Neural cell (in vitro differentiated cells): ENCODE measurements at regions not wholly inside any gene's neighbourhood (a gene's known extent, or its start where the extent isn't known, plus 50 kb on each side); places are given as distances from the start of the nearest gene placed in this dataset.

ENCODE experiments used
- H2AFZ ChIP-seq: fragments of 200-600, 300-800 bp; sonication (generic), shearing (Covaris generic); 2 replicates; pipeline ENCODE4 v1.6.0; 2014; ENCODE audit warnings: low read depth, mild to moderate bottlenecking, antibody characterized with exemption, low read length, moderate library complexity
- H3F3A ChIP-seq: fragments of 200-600 bp; shearing (Covaris generic); 2 replicates; pipeline ENCODE4 v1.6.1; 2016; ENCODE audit warnings: mild to moderate bottlenecking, moderate library complexity, mixed read lengths, antibody characterized with exemption, low read length; ENCODE audit not compliant: insufficient read depth, poor library complexity, severe bottlenecking
- H3K27ac ChIP-seq: fragments of 200-600, 300-800 bp; sonication (generic), shearing (Covaris generic); 2 replicates; pipeline ENCODE4 v1.5.1; 2014; ENCODE audit warnings: mild to moderate bottlenecking, low read length, moderate library complexity
- H3K27me3 ChIP-seq: fragments of 300-800, 200-600 bp; sonication (generic), shearing (Covaris generic); 2 replicates; pipeline ENCODE4 v1.6.0; 2014; ENCODE audit warnings: mild to moderate bottlenecking, low read depth, low read length, moderate library complexity; ENCODE audit not compliant: insufficient read depth
- H3K36me3 ChIP-seq: fragments of 300-800, 200-600 bp; sonication (generic), shearing (Covaris generic); 2 replicates; pipeline ENCODE4 v1.5.1; 2014; ENCODE audit warnings: mild to moderate bottlenecking, antibody characterized with exemption, low read length, moderate library complexity; ENCODE audit not compliant: insufficient read depth
- H3K4me2 ChIP-seq: fragments of 300-800, 200-600 bp; sonication (generic), shearing (Covaris generic); 2 replicates; pipeline ENCODE4 v1.6.0; 2014; ENCODE audit warnings: mild to moderate bottlenecking, low read length
- H3K4me3 ChIP-seq: fragments of 300-800, 200-600 bp; sonication (generic), shearing (Covaris generic); 2 replicates; pipeline ENCODE4 v1.5.1; 2014; ENCODE audit warnings: mild to moderate bottlenecking, low read length, moderate library complexity
- H3K79me2 ChIP-seq: fragments of 200-600 bp; shearing (Covaris generic); replicated peaks from 2 replicates; pipeline ENCODE4 v1.6.0; 2014; ENCODE audit warnings: mild to moderate bottlenecking, low read length, moderate library complexity; ENCODE audit not compliant: insufficient read depth
- H3K9ac ChIP-seq: fragments of 300-800, 200-600 bp; sonication (generic), shearing (Covaris generic); 2 replicates; pipeline ENCODE4 v1.6.1; 2016; ENCODE audit warnings: mild to moderate bottlenecking, low read length, mixed read lengths
- H3K9me2 ChIP-seq: fragments of 200-600 bp; shearing (Covaris generic); 2 replicates; pipeline ENCODE4 v1.6.1; 2016; ENCODE audit warnings: mild to moderate bottlenecking, low read length, mixed read lengths; ENCODE audit not compliant: insufficient read depth
- H3K9me3 ChIP-seq: fragments of 200-600, 300-800 bp; sonication (generic), shearing (Covaris generic); 2 replicates; pipeline ENCODE4 v1.6.1; 2016; ENCODE audit warnings: mild to moderate bottlenecking, mixed run types, low read length, moderate library complexity, mixed read lengths
- H4K20me1 ChIP-seq: fragments of 200-600 bp; shearing (Covaris generic); 2 replicates; pipeline ENCODE4 v1.6.1; 2016; ENCODE audit warnings: mild to moderate bottlenecking, mixed run types; ENCODE audit not compliant: insufficient read depth
- EP300 ChIP-seq: fragments of 450-650 bp; conservative IDR thresholded peaks from 2 replicates; pipeline ENCODE4 v1.6.1; 2014; ENCODE audit warnings: antibody characterized with exemption, mild to moderate bottlenecking, moderate library complexity; ENCODE audit not compliant: poor library complexity, severe bottlenecking
- EZH2 ChIP-seq: fragments of 200-600, 300-800 bp; shearing (Covaris generic), sonication (generic); IDR thresholded peaks from 2 replicates; pipeline ENCODE4 v1.6.1; 2014; ENCODE audit warnings: antibody characterized with exemption, low read length, borderline replicate concordance, mild to moderate bottlenecking; ENCODE audit not compliant: insufficient read depth, poor library complexity, severe bottlenecking
- MXI1 ChIP-seq: fragments of 450-650 bp; conservative IDR thresholded peaks from 2 replicates; pipeline ENCODE4 v1.6.1; 2014; ENCODE audit warnings: antibody characterized with exemption, mild to moderate bottlenecking; ENCODE audit not compliant: poor library complexity, severe bottlenecking
- POLR2AphosphoS5 ChIP-seq: IDR thresholded peaks from 2 replicates; pipeline ENCODE4 v1.6.1; 2012
- RAD21 ChIP-seq: fragments of 450-650 bp; conservative IDR thresholded peaks from 2 replicates; pipeline ENCODE4 v1.6.1; 2014; ENCODE audit warnings: antibody characterized with exemption, mild to moderate bottlenecking, moderate library complexity
- SMC3 ChIP-seq: fragments of 450-650 bp; conservative IDR thresholded peaks from 2 replicates; pipeline ENCODE4 v1.6.1; 2014; ENCODE audit warnings: antibody characterized with exemption, mild to moderate bottlenecking, moderate library complexity; ENCODE audit not compliant: poor library complexity
- TAF1 ChIP-seq: IDR thresholded peaks from 2 replicates; pipeline ENCODE4 v1.6.1; 2012; ENCODE audit warnings: low read depth
- TF ChIP-seq, protein P1 (sequence below): IDR thresholded peaks from 2 replicates; pipeline ENCODE4 v1.6.1; 2012; ENCODE audit warnings: borderline replicate concordance
- TF ChIP-seq, protein P2 (sequence below): fragments of 450-650 bp; IDR thresholded peaks from 2 replicates; pipeline ENCODE4 v1.5.1; 2014; ENCODE audit warnings: antibody characterized with exemption, mild to moderate bottlenecking, moderate library complexity; ENCODE audit not compliant: poor library complexity, severe bottlenecking

DNA sequence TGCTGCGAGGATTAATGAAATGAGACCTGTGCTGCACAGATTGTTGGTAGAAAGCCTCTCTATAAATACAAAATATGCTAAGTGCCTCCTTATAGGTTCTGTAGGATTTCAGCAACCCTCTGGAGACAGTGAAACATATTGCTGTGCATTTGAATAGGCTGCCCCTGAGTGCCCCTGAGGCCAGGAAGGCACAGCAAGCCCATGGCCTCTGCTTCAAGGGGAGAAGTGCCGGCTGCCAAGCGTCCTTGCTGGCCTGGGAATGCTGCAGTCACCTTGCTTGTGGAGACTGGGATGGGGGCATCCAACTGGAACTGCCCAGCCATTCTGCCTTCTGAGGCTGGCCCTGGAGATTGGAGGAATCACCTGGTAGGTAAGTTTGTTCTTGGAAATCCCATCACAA lies 397.2 kb upstream of the SMIM21 start:
- H3K9ac ChIP-seq: no peak overlapping the region
- TF ChIP-seq, protein P1, sequence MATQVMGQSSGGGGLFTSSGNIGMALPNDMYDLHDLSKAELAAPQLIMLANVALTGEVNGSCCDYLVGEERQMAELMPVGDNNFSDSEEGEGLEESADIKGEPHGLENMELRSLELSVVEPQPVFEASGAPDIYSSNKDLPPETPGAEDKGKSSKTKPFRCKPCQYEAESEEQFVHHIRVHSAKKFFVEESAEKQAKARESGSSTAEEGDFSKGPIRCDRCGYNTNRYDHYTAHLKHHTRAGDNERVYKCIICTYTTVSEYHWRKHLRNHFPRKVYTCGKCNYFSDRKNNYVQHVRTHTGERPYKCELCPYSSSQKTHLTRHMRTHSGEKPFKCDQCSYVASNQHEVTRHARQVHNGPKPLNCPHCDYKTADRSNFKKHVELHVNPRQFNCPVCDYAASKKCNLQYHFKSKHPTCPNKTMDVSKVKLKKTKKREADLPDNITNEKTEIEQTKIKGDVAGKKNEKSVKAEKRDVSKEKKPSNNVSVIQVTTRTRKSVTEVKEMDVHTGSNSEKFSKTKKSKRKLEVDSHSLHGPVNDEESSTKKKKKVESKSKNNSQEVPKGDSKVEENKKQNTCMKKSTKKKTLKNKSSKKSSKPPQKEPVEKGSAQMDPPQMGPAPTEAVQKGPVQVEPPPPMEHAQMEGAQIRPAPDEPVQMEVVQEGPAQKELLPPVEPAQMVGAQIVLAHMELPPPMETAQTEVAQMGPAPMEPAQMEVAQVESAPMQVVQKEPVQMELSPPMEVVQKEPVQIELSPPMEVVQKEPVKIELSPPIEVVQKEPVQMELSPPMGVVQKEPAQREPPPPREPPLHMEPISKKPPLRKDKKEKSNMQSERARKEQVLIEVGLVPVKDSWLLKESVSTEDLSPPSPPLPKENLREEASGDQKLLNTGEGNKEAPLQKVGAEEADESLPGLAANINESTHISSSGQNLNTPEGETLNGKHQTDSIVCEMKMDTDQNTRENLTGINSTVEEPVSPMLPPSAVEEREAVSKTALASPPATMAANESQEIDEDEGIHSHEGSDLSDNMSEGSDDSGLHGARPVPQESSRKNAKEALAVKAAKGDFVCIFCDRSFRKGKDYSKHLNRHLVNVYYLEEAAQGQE: no peak
- TF ChIP-seq MXI1: no peak
- TF ChIP-seq TAF1: no peak
- no peak for TF ChIP-seq RAD21
- TF ChIP-seq, protein P2, sequence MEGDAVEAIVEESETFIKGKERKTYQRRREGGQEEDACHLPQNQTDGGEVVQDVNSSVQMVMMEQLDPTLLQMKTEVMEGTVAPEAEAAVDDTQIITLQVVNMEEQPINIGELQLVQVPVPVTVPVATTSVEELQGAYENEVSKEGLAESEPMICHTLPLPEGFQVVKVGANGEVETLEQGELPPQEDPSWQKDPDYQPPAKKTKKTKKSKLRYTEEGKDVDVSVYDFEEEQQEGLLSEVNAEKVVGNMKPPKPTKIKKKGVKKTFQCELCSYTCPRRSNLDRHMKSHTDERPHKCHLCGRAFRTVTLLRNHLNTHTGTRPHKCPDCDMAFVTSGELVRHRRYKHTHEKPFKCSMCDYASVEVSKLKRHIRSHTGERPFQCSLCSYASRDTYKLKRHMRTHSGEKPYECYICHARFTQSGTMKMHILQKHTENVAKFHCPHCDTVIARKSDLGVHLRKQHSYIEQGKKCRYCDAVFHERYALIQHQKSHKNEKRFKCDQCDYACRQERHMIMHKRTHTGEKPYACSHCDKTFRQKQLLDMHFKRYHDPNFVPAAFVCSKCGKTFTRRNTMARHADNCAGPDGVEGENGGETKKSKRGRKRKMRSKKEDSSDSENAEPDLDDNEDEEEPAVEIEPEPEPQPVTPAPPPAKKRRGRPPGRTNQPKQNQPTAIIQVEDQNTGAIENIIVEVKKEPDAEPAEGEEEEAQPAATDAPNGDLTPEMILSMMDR: no peak
- TF ChIP-seq EP300: no peak
- no peak overlapping the region for H2AFZ ChIP-seq
- no peak overlapping the region for H3K4me2 ChIP-seq
- no peaks in the 10 kb centered on the region for H3K79me2 ChIP-seq
- H3K9me2 ChIP-seq: no peaks in the 10 kb centered on the region
- no peaks in the 10 kb centered on the region for H3K9me3 ChIP-seq
- H3K27ac ChIP-seq: no peak overlapping the region
- H3K4me3 ChIP-seq: no peak overlapping the region
- no peaks in the 10 kb centered on the region for H3K36me3 ChIP-seq
- H3K27me3 ChIP-seq: no peaks in the 10 kb centered on the region
- H3F3A ChIP-seq: no peaks in the 10 kb centered on the region
- H4K20me1 ChIP-seq: no peaks in the 10 kb centered on the region

DNA sequence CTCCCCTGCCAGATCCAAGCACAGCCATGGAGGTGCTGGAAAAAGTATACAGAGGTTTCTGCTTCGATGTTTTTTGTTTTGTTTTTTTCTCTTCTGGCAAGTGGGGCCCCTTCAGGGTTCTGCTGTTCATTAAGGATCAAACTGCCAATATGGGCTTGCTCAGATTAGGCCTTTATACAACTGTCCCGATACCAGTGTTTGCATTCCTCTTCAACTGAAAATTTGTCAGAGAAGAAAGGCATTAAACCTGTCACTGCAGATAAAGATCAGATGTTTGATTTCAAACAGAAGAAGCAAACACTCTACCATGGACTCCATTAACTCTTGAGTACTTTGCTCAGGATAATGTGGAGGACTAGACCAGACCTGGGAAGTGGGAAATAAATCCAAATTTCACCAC lies 396.0 kb upstream of the SMIM21 start:
- Histone ChIP-seq H3K9ac (no peak overlapping the region), H3K9me2 (no peaks in the 10 kb centered on the region), H3K4me3 (no peak overlapping the region), H3K27me3 (no peaks in the 10 kb centered on the region), H4K20me1 (no peaks in the 10 kb centered on the region), H3K36me3 (no peaks in the 10 kb centered on the region), H3F3A (no peaks in the 10 kb centered on the region), H3K27ac (no peak overlapping the region), H3K79me2 (no peaks in the 10 kb centered on the region), H2AFZ (no peak overlapping the region), H3K4me2 (no peak overlapping the region), H3K9me3 (no peaks in the 10 kb centered on the region)
- TF ChIP-seq, protein P2: no peak
- TF ChIP-seq EZH2: no peak
- no peak for TF ChIP-seq RAD21
- TF ChIP-seq, protein P1: no peak
- TF ChIP-seq TAF1: no peak
- TF ChIP-seq MXI1: no peak
- no peak for TF ChIP-seq SMC3
- TF ChIP-seq EP300: no peak
- no peak for TF ChIP-seq POLR2AphosphoS5
